Ovary (tissue), 7 donors: ENCODE measurements at regions not wholly inside any gene's neighbourhood (a gene's known extent, or its start where the extent isn't known, plus 50 kb on each side); places are given as distances from the start of the nearest gene placed in this dataset.
A peak's percentile ranks its signal among the peaks of the same experiment; 100 is the strongest.

Experiments
- DNase-seq, 5 donors: peaks; one replicate each; pipeline ENCODE4 v3.0.0-alpha.2; 2019 to 2020
- H3K27ac ChIP-seq, 2 donors: fragments of 200-600 bp; one replicate each; pipeline versions ENCODE4 v1.5.1 to v1.8.0; 2019 to 2022
- H3K27me3 ChIP-seq: fragments of 200-600 bp; one replicate; pipeline ENCODE4 v1.8.0; 2022
- H3K36me3 ChIP-seq: fragments of 200-600 bp; sonication (generic); one replicate; pipeline ENCODE4 v1.5.1; 2019
- H3K4me1 ChIP-seq: one replicate; pipeline ENCODE4 v1.8.1; 2013; ENCODE audit warnings: mild to moderate bottlenecking, moderate library complexity; ENCODE audit not compliant: insufficient read depth
- H3K4me3 ChIP-seq: fragments of 200-600 bp; sonication (generic); one replicate; pipeline ENCODE4 v1.5.1; 2017
- H3K9me3 ChIP-seq, 2 donors: fragments of 200-600 bp in 1 of 2; sonication (generic) in 1 of 2; one replicate each; pipeline versions ENCODE4 v1.5.1 to v1.8.1; 2013 to 2019; ENCODE audit warnings: mild to moderate bottlenecking in 1 of 2, moderate library complexity in 1 of 2
- CTCF ChIP-seq, 3 donors: fragments of 450-650 bp in 2 of 3; fragments of 200-600 bp in 1 of 3; IDR thresholded peaks; one replicate each; pipeline versions ENCODE4 v1.5.1 to v1.8.0; 2016 to 2022; ENCODE audit warnings: antibody characterized with exemption in 3 of 3, mild to moderate bottlenecking in 1 of 3
- EP300 ChIP-seq: sonication (generic); formaldehyde crosslinking; IDR thresholded peaks from one replicate; pipeline ENCODE4 v1.6.1; 2017; ENCODE audit warnings: antibody characterized with exemption
- POLR2A ChIP-seq: fragments of 450-650 bp; IDR thresholded peaks from one replicate; pipeline ENCODE4 v1.6.1; 2017; ENCODE audit warnings: antibody characterized with exemption, mild to moderate bottlenecking, moderate library complexity
- WGBS, 3 donors: extraction: QIAGEN DNeasy Blood & Tissue Kit in 1 of 3; methylation state at CpG; one replicate each; pipeline versions ENCODE4 v1.1.5 to v1.1.7; 2013 to 2017; 5-methylcytosine and 5-hydroxymethylcytosine counted together
- intact Hi-C, 4 donors: fragments of 100-400 bp; cut with DNase I; formaldehyde crosslinking; loops; one replicate each; pipeline versions ENCODE4 v1.11.0 to v1.15.1; 2022 to 2023
- donor health status: DM: no; HTN: no; CAD: no; lungs with moderate emphysema.
- donor health status: DM: no; HTN: no; CAD: no.
- donor health status: Bipolar disorder and iron deficiency.
- donor health status: DM: no; HTN: no; CAD: no.
- donor health status: DM: yes; HTN: yes; CAD: no.

DNA sequence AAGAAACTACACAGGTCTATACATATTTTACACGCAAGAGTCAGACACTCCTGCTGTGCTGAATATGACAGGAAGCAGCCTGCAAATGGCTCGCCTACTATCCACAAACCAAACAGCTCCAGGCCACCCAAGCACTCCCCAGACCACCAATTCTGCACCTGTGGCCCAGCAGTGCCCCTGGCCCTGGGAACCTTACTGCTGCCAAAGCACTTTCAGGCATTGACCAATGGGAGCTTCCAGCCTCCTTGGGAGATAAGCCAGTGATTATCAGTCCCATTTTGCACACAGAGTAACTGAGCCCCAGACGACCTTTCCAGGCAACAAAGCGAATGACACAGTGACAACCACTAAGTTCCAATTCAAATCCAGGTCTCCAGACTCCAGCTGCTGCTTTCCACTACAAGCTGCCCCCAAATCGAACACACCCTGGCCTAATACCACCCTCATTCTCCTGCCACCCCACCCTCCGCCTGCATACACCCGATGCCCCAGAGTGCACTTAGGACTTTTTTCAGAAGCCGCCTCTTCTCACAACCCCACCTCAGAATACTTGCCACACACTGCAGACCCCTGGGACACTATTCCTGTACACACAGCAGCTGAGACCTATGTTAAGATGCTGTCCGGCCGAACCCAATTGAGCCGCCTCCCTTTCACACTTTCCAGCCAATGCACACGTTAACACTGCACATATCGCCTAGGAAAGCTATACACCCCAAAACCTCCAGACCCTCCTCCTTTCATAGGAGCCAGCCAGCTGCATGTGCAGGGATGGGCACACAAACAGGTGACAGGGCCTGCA is 126.1 kb upstream of the PRMT8 start:
- Histone ChIP-seq H3K27me3 (peaks cover 3% of the 10 kb centered on the region), H3K27ac (no peak overlapping the region), H3K36me3 (no peaks in the 10 kb centered on the region), H3K4me1 (peaks cover 2% of the 10 kb centered on the region), H3K4me3 (no peak overlapping the region), H3K9me3 (no peaks in the 10 kb centered on the region)
- 50 to 72% (median 52%) methylated on average over 13 of the region's 13 CpGs for WGBS, 3 donors
- intact Hi-C loops, result no loop called here
- no peak for DNase-seq
- no peak for TF ChIP-seq CTCF (IDR thresholded peaks at IDR 0.05)
- TF ChIP-seq POLR2A, result no peak
- no peak for TF ChIP-seq EP300

DNA sequence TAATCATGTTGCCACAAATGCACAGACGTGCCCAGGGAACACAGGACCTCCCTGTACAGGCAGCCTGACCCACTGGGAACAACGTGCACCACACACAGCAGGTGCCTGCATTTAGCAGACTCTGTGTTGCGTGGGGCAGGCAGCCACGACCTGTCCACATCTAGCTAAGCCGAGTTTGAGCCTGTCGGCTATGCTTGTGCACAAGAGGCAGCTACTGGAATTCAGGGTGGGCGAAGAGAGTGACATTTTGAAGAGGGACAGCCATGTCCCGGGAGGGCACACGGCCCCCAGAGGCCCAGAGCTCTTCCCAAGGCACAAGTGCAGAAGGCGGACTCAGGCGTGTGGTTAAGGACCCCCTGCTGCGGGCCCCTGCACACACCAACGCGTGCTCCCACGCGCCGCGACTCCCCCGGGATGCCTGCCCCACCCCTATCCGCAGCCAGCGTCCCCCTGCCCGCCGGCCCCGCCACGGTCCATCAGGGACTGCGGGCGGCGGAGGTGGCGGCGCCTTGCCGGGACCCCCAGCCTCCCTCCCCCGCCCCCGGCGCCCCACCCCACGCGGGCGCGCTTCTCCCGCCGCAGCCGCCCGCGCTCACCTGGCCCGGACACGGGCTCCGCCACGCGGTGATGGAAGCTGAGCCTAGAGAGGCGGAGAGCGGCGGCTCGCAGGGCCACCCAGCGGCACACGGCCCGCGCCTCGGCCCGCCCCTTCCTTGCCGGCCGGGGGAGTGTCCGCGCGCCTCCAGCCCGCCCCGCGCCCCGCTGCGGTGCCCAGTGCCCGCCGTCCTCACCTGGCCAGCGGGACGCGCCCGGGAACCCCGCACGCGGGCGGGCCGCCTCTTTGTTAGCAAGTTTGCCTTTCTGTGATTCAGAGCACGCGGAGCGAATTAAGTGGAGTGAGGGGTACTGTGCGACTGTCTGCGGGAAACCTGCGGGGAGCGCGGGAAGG is 125.3 kb upstream of the PRMT8 start:
- 2 to 9% (median 3%) methylated on average over 23 to 87 of the region's 87 CpGs for WGBS, 3 donors
- H3K4me3 ChIP-seq, result no peak overlapping the region

GRCh38 chr12:3366451-3367110 is 124.4 kb upstream of the PRMT8 start:
- peaks cover 3% of the 10 kb centered on the region for H3K27me3 ChIP-seq
- TF ChIP-seq EP300, result no peak
- TF ChIP-seq POLR2A, result no peak
- no peak for TF ChIP-seq CTCF (IDR thresholded peaks at IDR 0.05)
- H3K27ac ChIP-seq, result no peak overlapping the region
- no peak overlapping the region for H3K4me3 ChIP-seq
- no peaks in the 10 kb centered on the region for H3K36me3 ChIP-seq
- H3K9me3 ChIP-seq, result no peaks in the 10 kb centered on the region
- DNase-seq, result no peak
- H3K4me1 ChIP-seq, result peaks cover 2% of the 10 kb centered on the region
- intact Hi-C loops, result no loop called here
- WGBS, 3 donors, result 61 to 63% (median 62%) methylated on average over 23 to 26 of the region's 26 CpGs

More for the DNA sequence above, 125.3 kb upstream of the PRMT8 start:
- H3K36me3 ChIP-seq, result no peaks in the 10 kb centered on the region
- peaks cover 3% of the 10 kb centered on the region for H3K27me3 ChIP-seq
- no peak overlapping the region for H3K27ac ChIP-seq
- TF ChIP-seq POLR2A, result no peak
- TF ChIP-seq CTCF (IDR thresholded peaks at IDR 0.05), result no peak
- H3K9me3 ChIP-seq, result no peaks in the 10 kb centered on the region
- peak in 1 of 5 donors; percentile 50 for DNase-seq
- peaks cover 2% of the 10 kb centered on the region for H3K4me1 ChIP-seq
- intact Hi-C loops, result no loop called here

DNA sequence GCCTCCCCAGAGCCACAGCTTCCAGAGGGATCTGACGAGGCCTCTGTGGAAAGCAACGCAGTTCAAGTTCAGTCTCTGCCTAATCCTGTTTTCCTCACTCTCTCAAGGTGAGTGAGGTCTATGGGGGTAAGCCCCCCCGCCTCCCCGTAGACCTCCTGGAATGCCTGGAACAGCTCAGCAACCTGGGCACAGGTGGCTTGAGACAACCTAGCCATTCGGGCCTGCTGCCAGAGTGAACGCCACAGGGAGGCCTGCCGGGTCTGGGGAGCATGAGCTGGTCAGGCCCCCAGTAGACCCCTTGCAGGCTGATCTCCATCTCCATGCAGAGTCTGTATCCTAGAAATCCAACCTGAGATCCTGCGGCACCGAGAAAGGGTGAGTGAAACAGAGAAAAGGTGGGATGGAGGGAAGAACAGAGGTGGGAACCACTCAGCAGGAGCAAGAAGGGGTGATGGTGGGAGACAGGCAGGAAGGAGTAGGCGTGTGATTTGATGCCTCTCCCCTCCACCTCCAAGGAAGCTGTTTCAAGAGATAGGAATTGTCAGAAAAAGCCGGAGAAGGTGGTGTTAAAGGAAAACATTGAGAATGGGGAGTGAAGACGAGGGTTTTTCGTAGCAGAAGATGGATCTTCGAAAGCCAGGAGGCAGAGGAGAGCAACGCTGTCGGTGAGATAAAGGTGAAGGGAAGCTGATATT is 123.1 kb upstream of the PRMT8 start:
- Histone ChIP-seq H3K4me3 (no peak overlapping the region), H3K4me1 (peaks cover 2% of the 10 kb centered on the region), H3K27ac (no peak overlapping the region), H3K9me3 (no peaks in the 10 kb centered on the region), H3K27me3 (peaks cover 3% of the 10 kb centered on the region), H3K36me3 (no peaks in the 10 kb centered on the region)
- TF ChIP-seq EP300, result no peak
- no peak for TF ChIP-seq CTCF (IDR thresholded peaks at IDR 0.05)
- no peak for TF ChIP-seq POLR2A
- whole genome bisulfite sequencing, 3 donors, result 78 to 85% (median 83%) methylated on average over 16 of the region's 16 CpGs
- intact Hi-C loops, result no loop called here
- DNase-seq, result no peak
